ENCODE measurements at regions not wholly inside any gene's neighbourhood (a gene's known extent, or its start where the extent isn't known, plus 50 kb on each side); places are given as distances from the start of the nearest gene placed in this dataset.
"Not testable (repeated sequence)": the region's sequence is repeated elsewhere in the genome, so short reads cannot be mapped to it uniquely, and the experiment has no call there.

DNA sequence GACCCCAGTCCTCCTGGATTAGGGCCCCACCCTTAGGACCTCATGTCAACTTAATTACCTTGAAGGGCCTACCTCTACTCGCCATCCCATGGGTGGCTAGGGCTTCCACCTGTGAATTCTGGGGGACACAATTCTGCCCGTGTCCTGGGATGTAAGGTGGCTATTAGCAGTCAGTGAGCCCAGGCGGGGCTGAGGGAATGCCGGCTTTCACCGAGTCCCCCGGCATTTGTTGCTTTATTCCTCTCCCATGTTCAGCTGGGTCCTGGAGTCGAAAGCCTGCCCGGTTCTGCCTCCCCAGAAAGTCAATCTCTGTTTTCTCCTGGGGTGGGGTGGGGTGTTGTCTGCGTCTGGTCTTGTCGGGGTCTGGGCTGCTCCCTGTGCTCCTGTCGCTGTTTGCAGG, 125.6 kb downstream of the GLRX3 start:
- DNase-seq (ENCODE audit: low spot score): no peak

DNA sequence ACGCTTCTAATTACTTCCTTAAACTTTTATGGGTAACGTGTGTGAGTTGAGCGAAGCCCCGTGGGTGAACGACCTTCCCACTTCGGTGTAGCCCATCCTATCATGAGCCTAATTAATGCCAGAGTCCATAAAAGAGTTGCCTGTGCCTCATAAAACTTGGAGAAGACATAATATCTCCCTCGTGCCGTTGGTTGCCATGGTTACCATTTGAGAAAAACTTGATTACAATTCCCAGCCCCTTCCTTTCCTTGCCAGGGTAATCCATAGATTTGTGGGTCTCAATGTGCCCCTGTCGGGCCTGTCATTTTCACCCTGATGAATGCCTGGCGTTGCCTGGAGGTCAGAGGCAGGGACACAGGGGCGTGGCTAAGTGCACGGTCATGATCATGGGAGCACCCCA, 127.1 kb downstream of the GLRX3 start:
- no peak for DNase-seq (ENCODE audit: low spot score)

GRCh38 chr10:130265542-130265941, 129.4 kb downstream of the GLRX3 start:
- DNase-seq (ENCODE audit: low spot score): no peak

DNA sequence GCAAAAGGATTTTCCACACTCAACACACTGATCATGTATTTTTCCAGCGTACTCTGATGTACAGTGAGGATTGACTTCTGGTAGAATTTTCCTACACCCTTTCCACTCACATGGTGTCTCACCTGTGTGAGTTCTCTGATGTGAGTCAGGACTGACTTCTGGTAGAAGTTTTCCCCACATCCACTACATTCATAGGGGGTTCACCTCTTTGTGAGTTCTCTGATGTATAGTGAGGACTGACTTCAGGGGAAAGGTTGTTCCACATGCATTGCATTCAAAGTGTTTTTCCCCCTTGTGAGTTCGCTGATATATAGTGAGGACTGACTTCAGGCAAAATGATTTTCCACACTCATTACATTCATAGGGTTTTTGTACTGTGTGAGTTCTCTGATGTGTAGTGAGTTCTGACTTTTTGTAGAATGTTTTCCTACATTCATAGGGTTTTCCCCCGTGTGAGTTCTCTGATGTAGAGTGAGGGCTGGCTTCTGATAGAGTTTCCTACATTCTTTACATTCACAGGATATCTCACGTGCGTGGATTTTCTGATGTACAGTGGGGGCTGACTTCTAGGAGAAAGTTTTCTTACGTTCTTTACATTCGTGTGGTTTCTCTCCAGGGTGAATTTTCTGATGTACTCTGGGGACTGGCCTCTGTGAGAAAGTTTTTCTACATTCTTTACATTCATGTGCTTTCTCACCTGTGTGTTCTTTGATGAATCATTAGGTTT, 146.5 kb downstream of the GLRX3 start:
- no peak for DNase-seq (ENCODE audit: low spot score)

- DNase-seq (ENCODE audit: low spot score): no peak
These were observed 147.0 kb downstream of the GLRX3 start for GRCh38 chr10:130283219-130283545.

- not testable (repeated sequence) for DNase-seq (ENCODE audit: low spot score)
These were observed 159.6 kb downstream of the GLRX3 start for GRCh38 chr10:130295761-130296160.

GRCh38 chr10:130300608-130301020, 164.4 kb downstream of the GLRX3 start:
- DNase-seq (ENCODE audit: low spot score): no peak

DNA sequence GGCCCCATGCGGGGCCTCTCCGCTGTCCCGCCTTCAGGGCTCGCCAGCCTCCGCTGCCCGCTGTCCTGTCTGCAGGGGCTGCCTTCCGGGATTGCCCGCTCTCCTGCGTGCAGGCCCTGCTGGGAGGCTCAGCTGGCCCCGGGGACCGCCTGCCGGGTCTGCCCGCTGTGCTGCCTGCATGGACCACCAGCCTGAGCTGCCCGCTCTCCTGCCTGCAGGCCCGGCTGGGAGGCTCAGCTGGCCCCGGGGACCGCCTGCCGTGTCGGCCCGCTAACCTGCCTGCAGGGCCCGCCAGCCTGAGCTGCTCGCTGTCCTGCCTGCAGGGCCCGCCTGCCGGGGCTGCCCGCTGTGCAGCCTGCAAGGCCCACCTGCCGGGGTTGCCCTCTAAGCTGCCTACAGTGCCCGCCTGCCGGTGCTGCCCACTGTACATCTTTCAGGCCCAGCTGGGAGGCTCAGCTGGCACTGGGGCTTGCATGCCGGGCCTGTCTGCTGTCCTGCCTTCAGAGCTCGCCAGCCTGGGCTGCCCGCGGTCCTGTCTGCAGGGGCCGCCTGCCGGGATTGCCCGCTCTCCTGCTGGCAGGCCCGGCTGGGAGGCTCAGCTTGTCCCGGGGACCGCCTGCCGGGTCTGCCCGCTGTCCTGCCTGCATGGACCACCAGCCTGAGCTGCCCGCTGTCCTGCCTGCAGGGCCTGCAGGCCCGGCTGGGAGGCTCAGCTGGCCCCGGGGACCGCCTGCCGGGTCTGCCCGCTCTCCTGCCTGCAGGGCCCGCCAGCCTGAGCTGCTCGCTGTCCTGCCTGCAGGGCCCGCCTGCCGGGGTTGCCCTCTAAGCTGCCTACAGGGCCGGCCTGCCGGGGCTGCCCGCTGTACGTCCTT, 165.1 kb downstream of the GLRX3 start:
- no peak for DNase-seq (ENCODE audit: low spot score)

- DNase-seq (ENCODE audit: low spot score): no peak
These were observed 190.8 kb downstream of the GLRX3 start for GRCh38 chr10:130326954-130327353.

DNA sequence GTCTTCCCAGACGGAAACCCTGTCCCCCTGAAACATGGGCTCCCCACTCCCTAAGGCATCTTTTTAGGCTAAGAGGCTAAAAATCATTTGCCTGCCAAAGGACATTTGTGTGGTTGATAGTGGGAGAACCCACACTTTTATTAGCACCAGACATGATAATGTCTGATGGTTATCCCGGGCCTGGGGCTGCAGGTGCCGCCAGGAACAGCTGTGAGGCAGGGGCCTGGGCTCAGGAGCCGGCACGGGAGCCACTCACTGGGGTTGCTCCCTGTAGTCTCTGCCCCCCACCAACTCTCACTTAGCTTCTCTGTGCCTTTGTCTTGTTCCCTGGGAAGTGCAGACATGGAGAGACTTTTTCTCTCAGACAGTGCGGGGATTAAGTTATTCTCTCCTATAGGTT, 193.6 kb downstream of the GLRX3 start:
- DNase-seq (ENCODE audit: low spot score): no peak

GRCh38 chr10:130333185-130333584, 197.0 kb downstream of the GLRX3 start:
- DNase-seq (ENCODE audit: low spot score): no peak

GRCh38 chr10:130335336-130335735, 199.1 kb downstream of the GLRX3 start:
- no peak for DNase-seq (ENCODE audit: low spot score)

GRCh38 chr10:130336617-130337304, 200.6 kb downstream of the GLRX3 start:
- DNase-seq (ENCODE audit: low spot score): no peak

DNA sequence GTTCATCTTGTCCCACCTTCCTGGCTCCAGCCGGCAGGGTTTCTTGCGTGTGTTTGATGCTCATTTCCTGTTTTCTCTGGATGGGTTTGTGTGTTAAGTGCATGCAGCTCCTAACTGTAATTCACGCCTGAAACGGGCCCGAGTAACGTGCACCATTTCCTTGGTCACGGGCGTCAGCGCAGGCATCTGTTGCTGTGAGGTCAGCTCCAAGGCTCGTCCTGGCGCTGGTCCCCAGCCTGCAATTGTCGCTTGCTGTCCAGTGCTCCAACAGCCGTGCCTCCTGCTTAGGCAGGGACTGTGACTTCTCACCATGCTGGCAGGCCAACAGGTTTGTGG, 201.1 kb downstream of the GLRX3 start:
- no peak for DNase-seq (ENCODE audit: low spot score)

DNA sequence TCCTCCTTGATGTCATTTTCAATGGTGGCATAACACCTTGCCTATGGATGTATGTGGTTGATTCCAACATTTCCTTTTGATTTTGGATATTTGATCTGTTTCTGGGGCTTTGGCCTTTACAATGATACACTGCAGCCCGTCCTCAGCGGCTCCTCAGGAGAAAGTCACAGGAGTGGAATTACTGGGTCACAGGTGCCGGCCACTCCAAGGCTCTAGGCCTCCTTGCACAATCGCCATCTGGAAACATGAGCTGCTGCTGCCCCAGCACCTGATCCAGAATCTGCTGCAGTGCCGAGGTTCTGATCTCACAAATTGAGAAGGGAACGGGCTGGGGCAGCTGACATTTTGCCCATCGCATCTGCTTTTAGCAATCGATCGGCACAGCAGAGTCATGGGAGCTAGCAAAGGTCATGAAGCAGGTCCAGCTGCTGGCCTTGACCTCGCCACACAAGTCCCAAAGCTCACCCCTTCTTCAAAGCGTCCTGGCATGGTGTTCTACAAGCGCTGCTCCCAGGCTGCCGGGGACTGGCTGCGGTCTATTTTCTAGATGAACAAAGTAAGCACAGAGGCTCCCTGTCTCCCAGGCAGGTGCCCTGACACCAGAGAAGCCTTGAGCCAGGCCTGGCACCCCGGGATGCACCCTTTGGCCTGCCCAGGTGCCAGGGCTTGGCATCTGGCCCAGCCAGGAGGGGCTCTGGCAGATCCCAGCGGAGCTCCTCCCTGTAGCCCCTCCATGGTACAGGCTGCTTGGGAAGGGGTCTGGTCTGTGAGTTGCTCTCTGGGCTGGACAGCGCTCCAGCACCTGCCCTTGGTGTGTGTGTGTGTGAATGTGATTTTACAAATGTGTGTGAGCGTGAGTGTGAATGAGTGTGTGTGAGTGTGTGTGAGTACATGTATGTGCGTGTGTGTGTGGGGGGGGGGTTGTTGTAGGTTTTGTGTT, 201.8 kb downstream of the GLRX3 start:
- no peak for DNase-seq (ENCODE audit: low spot score)

DNA sequence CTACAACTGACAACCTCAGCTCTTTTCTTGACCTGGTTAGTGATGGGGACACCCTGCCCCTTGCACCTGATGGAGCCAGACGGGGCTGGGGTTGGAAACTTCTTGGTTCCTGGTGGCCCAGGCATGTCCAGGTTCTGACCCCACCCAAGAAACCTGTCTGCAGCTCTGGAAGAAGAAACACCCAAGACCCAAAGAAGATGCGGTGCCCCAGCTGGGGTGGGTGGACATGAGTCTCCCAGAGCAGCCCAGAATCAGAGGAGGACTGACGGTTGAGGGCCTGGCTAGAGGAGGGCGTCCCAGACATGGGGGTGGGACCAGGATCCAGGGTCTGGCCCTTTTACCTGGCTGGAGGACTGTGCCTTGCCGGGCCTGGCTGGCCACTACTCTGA, 202.4 kb downstream of the GLRX3 start:
- no peak for DNase-seq (ENCODE audit: low spot score)

GRCh38 chr10:130339091-130339490, 202.9 kb downstream of the GLRX3 start:
- DNase-seq (ENCODE audit: low spot score): no peak

GRCh38 chr10:130339911-130340310, 203.7 kb downstream of the GLRX3 start:
- no peak for DNase-seq (ENCODE audit: low spot score)

- DNase-seq (ENCODE audit: low spot score): no peak
These were observed 204.6 kb downstream of the GLRX3 start for GRCh38 chr10:130340816-130341215.

DNA sequence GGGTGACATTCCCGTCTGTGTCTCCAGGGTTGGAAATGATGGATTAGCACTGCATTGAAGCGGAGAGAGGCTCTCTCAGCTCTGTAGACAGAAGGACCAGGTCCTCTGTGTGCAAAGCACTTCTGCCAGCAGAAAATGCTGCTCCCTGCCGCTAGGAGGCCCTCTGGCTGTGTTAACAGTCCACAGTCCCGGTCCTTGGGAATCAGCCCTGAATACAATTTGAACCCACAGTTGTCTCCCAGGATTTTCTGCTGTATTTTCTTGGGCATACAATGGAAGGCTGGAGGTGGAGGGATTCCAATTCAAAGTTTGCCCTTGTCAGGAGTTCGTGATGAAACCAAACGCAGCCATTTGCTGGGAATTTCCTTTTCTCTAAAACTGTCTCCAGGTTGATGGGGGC, 205.2 kb downstream of the GLRX3 start:
- no peak for DNase-seq (ENCODE audit: low spot score)

DNA sequence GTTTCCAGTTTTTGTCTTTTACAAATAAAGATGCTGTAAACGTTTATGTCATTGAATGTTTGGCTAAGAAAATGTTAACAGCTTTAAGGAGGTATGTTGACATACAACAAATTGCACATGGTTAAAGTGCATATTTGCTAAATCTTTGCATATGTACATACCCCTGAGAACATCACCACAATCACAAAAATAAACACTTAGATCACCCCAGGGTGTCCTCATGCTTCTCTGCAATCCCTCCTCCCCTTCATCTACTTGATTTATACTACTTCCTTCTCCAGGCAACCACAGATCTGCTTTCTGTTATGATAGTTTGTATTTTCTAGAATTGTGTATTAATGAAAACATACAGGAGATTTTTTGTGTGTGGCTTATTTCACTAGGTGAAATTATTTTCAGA, 209.5 kb downstream of the GLRX3 start:
- no peak for DNase-seq (ENCODE audit: low spot score)

- no peak for DNase-seq (ENCODE audit: low spot score)
These were observed 214.8 kb downstream of the GLRX3 start for GRCh38 chr10:130350996-130351395.

All from LoVo (cell line).